Central memory CD8-positive, alpha-beta T cell (primary cell): ENCODE measurements at regions not wholly inside any gene's neighbourhood (a gene's known extent, or its start where the extent isn't known, plus 50 kb on each side); places are given as distances from the start of the nearest gene placed in this dataset.
"Not testable (repeated sequence)": the region's sequence is repeated elsewhere in the genome, so short reads cannot be mapped to it uniquely, and the experiment has no call there.

Experiments used
- ATAC-seq: fragments of 150-1000 bp; cut with Tn5 transposase; replicated peaks from 2 replicates; pipeline ENCODE4 v1.10.0; 2022; ENCODE audit warnings: mild to moderate bottlenecking, moderate FRiP score, moderate number of reproducible peaks; ENCODE audit not compliant: poor library complexity, severe bottlenecking; ENCODE audit errors: extremely low read depth
- DNase-seq, 2 donors: peaks; one replicate each; pipeline ENCODE4 v3.0.0; 2021; ENCODE audit warnings: low spot score in 2 of 2
- H3K27ac Mint-ChIP-seq: one replicate; pipeline ENCODE4 v1.8.0; 2022; ENCODE audit warnings: low read depth, mild to moderate bottlenecking, moderate library complexity, mixed read lengths
- H3K27me3 Mint-ChIP-seq: one replicate; pipeline ENCODE4 v1.8.0; 2022; ENCODE audit warnings: mixed read lengths
- H3K36me3 Mint-ChIP-seq: one replicate; pipeline ENCODE4 v1.8.0; 2022; ENCODE audit warnings: mild to moderate bottlenecking, moderate library complexity, mixed read lengths; ENCODE audit not compliant: insufficient read depth
- H3K4me1 Mint-ChIP-seq: one replicate; pipeline ENCODE4 v1.8.0; 2022; ENCODE audit warnings: mixed read lengths
- H3K4me3 Mint-ChIP-seq: one replicate; pipeline ENCODE4 v1.8.0; 2022; ENCODE audit warnings: mild to moderate bottlenecking, moderate library complexity, mixed read lengths
- H3K9me3 Mint-ChIP-seq: one replicate; pipeline ENCODE4 v1.8.0; 2022; ENCODE audit warnings: mixed read lengths

GRCh38 chr10:33480417-33480816 lies 145.9 kb upstream of the NRP1 start:
- not testable (repeated sequence) for H3K4me3 Mint-ChIP-seq, ATAC-seq, H3K27ac Mint-ChIP-seq

GRCh38 chr10:33478675-33479125 lies 144.2 kb upstream of the NRP1 start:
- H3K4me3 Mint-ChIP-seq, result no peak overlapping the region
- ATAC-seq, result no peak
- no peak overlapping the region for H3K27ac Mint-ChIP-seq
- no peaks in the 10 kb centered on the region for H3K9me3 Mint-ChIP-seq
- no peaks in the 10 kb centered on the region for H3K36me3 Mint-ChIP-seq
- H3K4me1 Mint-ChIP-seq, result no peaks in the 10 kb centered on the region
- DNase-seq, result no peak
- H3K27me3 Mint-ChIP-seq, result peaks cover 22% of the 10 kb centered on the region

More at GRCh38 chr10:33480417-33480816, 145.9 kb upstream of the NRP1 start:
- not testable (repeated sequence) for H3K36me3 Mint-ChIP-seq, DNase-seq, H3K4me1 Mint-ChIP-seq, H3K9me3 Mint-ChIP-seq
- H3K27me3 Mint-ChIP-seq, result peaks cover 11% of the 10 kb centered on the region

- Mint-ChIP-seq H3K9me3 (no peaks in the 10 kb centered on the region), H3K36me3 (no peaks in the 10 kb centered on the region), H3K27ac (no peak overlapping the region), H3K27me3 (peaks cover 28% of the 10 kb centered on the region), H3K4me1 (no peaks in the 10 kb centered on the region), H3K4me3 (no peak overlapping the region)
- DNase-seq, result no peak
- ATAC-seq, result no peak
Observed at GRCh38 chr10:33478089-33478674, 143.7 kb upstream of the NRP1 start.

GRCh38 chr10:33477291-33478088 lies 143.0 kb upstream of the NRP1 start:
- H3K9me3 Mint-ChIP-seq, result no peaks in the 10 kb centered on the region
- ATAC-seq (no peak), DNase-seq (no peak)
- H3K27ac Mint-ChIP-seq, result no peak overlapping the region
- peaks cover 35% of the 10 kb centered on the region for H3K27me3 Mint-ChIP-seq
- no peak overlapping the region for H3K4me3 Mint-ChIP-seq
- no peaks in the 10 kb centered on the region for H3K36me3 Mint-ChIP-seq
- H3K4me1 Mint-ChIP-seq, result no peaks in the 10 kb centered on the region

- Mint-ChIP-seq H3K27me3 (peaks cover 41% of the 10 kb centered on the region), H3K4me3 (no peak overlapping the region), H3K4me1 (no peaks in the 10 kb centered on the region), H3K36me3 (no peaks in the 10 kb centered on the region), H3K27ac (no peak overlapping the region), H3K9me3 (no peaks in the 10 kb centered on the region)
- no peak for ATAC-seq
- no peak for DNase-seq
Observed at GRCh38 chr10:33476757-33477273, 142.3 kb upstream of the NRP1 start.

GRCh38 chr10:33473688-33474087 lies 139.2 kb upstream of the NRP1 start:
- no peaks in the 10 kb centered on the region for H3K36me3 Mint-ChIP-seq
- no peak for ATAC-seq

GRCh38 chr10:33468006-33468405 lies 133.5 kb upstream of the NRP1 start:
- H3K4me3 Mint-ChIP-seq, H3K9me3 Mint-ChIP-seq, H3K4me1 Mint-ChIP-seq, DNase-seq, H3K36me3 Mint-ChIP-seq, H3K27ac Mint-ChIP-seq, ATAC-seq: not testable (repeated sequence)
- peaks cover 32% of the 10 kb centered on the region for H3K27me3 Mint-ChIP-seq

More at GRCh38 chr10:33473688-33474087, 139.2 kb upstream of the NRP1 start:
- H3K9me3 Mint-ChIP-seq, result no peaks in the 10 kb centered on the region
- no peak overlapping the region for H3K27ac Mint-ChIP-seq
- H3K27me3 Mint-ChIP-seq, result peaks cover 52% of the 10 kb centered on the region
- DNase-seq, result no peak
- no peak overlapping the region for H3K4me3 Mint-ChIP-seq
- no peaks in the 10 kb centered on the region for H3K4me1 Mint-ChIP-seq

- ATAC-seq, result no peak
- H3K27ac Mint-ChIP-seq, result no peak overlapping the region
- H3K4me3 Mint-ChIP-seq, result no peak overlapping the region
- no peak for DNase-seq
- H3K27me3 Mint-ChIP-seq, result peaks cover 16% of the 10 kb centered on the region
- H3K4me1 Mint-ChIP-seq, result no peaks in the 10 kb centered on the region
- no peaks in the 10 kb centered on the region for H3K36me3 Mint-ChIP-seq
- no peaks in the 10 kb centered on the region for H3K9me3 Mint-ChIP-seq
Observed at GRCh38 chr10:33465747-33466146, 131.3 kb upstream of the NRP1 start.

- no peak for ATAC-seq
- no peaks in the 10 kb centered on the region for H3K36me3 Mint-ChIP-seq
- no peak overlapping the region for H3K4me3 Mint-ChIP-seq
- DNase-seq, result no peak
- H3K9me3 Mint-ChIP-seq, result no peaks in the 10 kb centered on the region
- no peaks in the 10 kb centered on the region for H3K4me1 Mint-ChIP-seq
- peaks cover 8% of the 10 kb centered on the region for H3K27me3 Mint-ChIP-seq
- H3K27ac Mint-ChIP-seq, result no peak overlapping the region
Observed at GRCh38 chr10:33463011-33463410, 128.5 kb upstream of the NRP1 start.

- H3K4me3 Mint-ChIP-seq, result no peak overlapping the region
- no peaks in the 10 kb centered on the region for H3K36me3 Mint-ChIP-seq
Observed at GRCh38 chr10:33461295-33461640, 126.8 kb upstream of the NRP1 start.

GRCh38 chr10:33460505-33461294 lies 126.2 kb upstream of the NRP1 start:
- no peak overlapping the region for H3K27ac Mint-ChIP-seq
- no peak for DNase-seq
- no peaks in the 10 kb centered on the region for H3K9me3 Mint-ChIP-seq
- no peaks in the 10 kb centered on the region for H3K4me1 Mint-ChIP-seq
- H3K36me3 Mint-ChIP-seq, result no peaks in the 10 kb centered on the region
- no peak for ATAC-seq
- no peak overlapping the region for H3K4me3 Mint-ChIP-seq
- no peaks in the 10 kb centered on the region for H3K27me3 Mint-ChIP-seq

More at GRCh38 chr10:33461295-33461640, 126.8 kb upstream of the NRP1 start:
- H3K27ac Mint-ChIP-seq, result no peak overlapping the region
- DNase-seq (no peak), ATAC-seq (no peak)
- H3K4me1 Mint-ChIP-seq, result no peaks in the 10 kb centered on the region
- peaks cover under 1% of the 10 kb centered on the region for H3K27me3 Mint-ChIP-seq
- no peaks in the 10 kb centered on the region for H3K9me3 Mint-ChIP-seq

- Mint-ChIP-seq H3K4me1 (no peaks in the 10 kb centered on the region), H3K4me3 (no peak overlapping the region), H3K27me3 (no peaks in the 10 kb centered on the region), H3K9me3 (no peaks in the 10 kb centered on the region), H3K36me3 (no peaks in the 10 kb centered on the region), H3K27ac (no peak overlapping the region)
- ATAC-seq (no peak), DNase-seq (no peak)
Observed at GRCh38 chr10:33459602-33460001, 125.1 kb upstream of the NRP1 start.
